Prostate gland (tissue), 2 donors: ENCODE measurements at regions not wholly inside any gene's neighbourhood (a gene's known extent, or its start where the extent isn't known, plus 50 kb on each side); places are given as distances from the start of the nearest gene placed in this dataset.

Experiments used
- DNase-seq: peaks from one replicate; pipeline ENCODE4 v3.0.0-alpha.2; 2019; ENCODE audit warnings: low spot score
- H3K27ac ChIP-seq, 2 donors: fragments of 200-600 bp; sonication (generic); 2 replicates each; pipeline ENCODE4 v1.5.1; 2017 to 2019
- H3K27me3 ChIP-seq: fragments of 200-600 bp; sonication (generic); replicated peaks from 2 replicates; pipeline ENCODE4 v1.5.1; 2019; ENCODE audit not compliant: insufficient read depth
- H3K36me3 ChIP-seq, 2 donors: fragments of 200-600 bp; sonication (generic); 1 replicate in 1 of 2; 2 replicates in 1 of 2; pipeline versions ENCODE4 v1.5.1 to v1.8.1; 2017 to 2019
- H3K4me1 ChIP-seq: fragments of 200-600 bp; sonication (generic); replicated peaks from 2 replicates; pipeline ENCODE4 v1.5.1; 2019
- H3K4me3 ChIP-seq, 2 donors: fragments of 200-600 bp; sonication (generic); 2 replicates each; pipeline ENCODE4 v1.5.1; 2017 to 2019
- H3K9me3 ChIP-seq: fragments of 200-600 bp; sonication (generic); 2 replicates; pipeline ENCODE4 v1.5.1; 2017
- CTCF ChIP-seq, 4 experiments: fragments of 200-600 bp in 2 of 4; fragments of 450-650 bp in 2 of 4; sonication (generic) in 2 of 4; IDR thresholded peaks; 1 replicate in 3 of 4; 2 replicates in 1 of 4; pipeline ENCODE4 v1.5.1; 2016 to 2019; ENCODE audit warnings: antibody characterized with exemption in 4 of 4, mild to moderate bottlenecking in 2 of 4, moderate library complexity in 2 of 4
- POLR2A ChIP-seq: fragments of 450-650 bp; IDR thresholded peaks from one replicate; pipeline ENCODE4 v1.6.1; 2016; ENCODE audit warnings: antibody characterized with exemption, mild to moderate bottlenecking
- POLR2AphosphoS5 ChIP-seq: sonication (generic); formaldehyde crosslinking; IDR thresholded peaks from one replicate; pipeline ENCODE4 v1.6.1; 2017; ENCODE audit warnings: antibody characterized with exemption
- WGBS: methylation state at CpG from one replicate; pipeline ENCODE4 v1.1.5; 2018; 5-methylcytosine and 5-hydroxymethylcytosine counted together
- intact Hi-C: fragments of 100-400 bp; cut with DNase I; formaldehyde crosslinking; loops from one replicate; pipeline ENCODE4 v1.14.2; 2022

- no peak overlapping the region for H3K27ac ChIP-seq
- 100% methylated on average over 1 of the region's 1 CpG for whole genome bisulfite sequencing
- no peaks in the 10 kb centered on the region for H3K27me3 ChIP-seq
- no peaks in the 10 kb centered on the region for H3K36me3 ChIP-seq
- no peaks in the 10 kb centered on the region for H3K9me3 ChIP-seq
- TF ChIP-seq POLR2AphosphoS5, result no peak
- no peak for TF ChIP-seq CTCF (IDR thresholded peaks at IDR 0.05)
- no peak for TF ChIP-seq POLR2A
- intact Hi-C loops, result no loop called here
- no peak for DNase-seq
- no peaks in the 10 kb centered on the region for H3K4me1 ChIP-seq
- H3K4me3 ChIP-seq, result no peak overlapping the region
Measured at GRCh38 chr14:76580967-76581366, 180.3 kb upstream of the VASH1 start.

DNA sequence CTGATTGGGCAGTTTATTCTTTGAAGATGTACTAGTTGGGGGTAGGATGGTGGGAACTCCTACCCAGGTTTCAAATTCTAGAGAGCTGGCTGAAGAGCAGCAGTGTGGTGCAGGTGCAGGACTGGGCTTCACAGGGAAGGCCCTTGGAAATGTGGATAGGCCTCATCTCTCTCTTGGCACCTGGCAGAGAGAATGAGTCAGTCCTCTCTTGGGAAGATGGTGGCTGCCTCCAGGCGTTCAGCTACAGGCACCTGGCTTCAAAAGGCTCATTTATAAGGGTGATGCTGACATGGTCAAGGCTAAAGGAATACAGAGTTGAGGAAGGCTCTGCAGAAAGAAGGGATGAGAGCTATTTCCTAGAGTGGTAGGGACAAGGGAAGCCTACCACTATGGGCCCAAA is 179.7 kb upstream of the VASH1 start:
- intact Hi-C loops, result no loop called here
- Histone ChIP-seq H3K27ac (no peak overlapping the region), H3K4me1 (no peaks in the 10 kb centered on the region), H3K4me3 (no peak overlapping the region), H3K36me3 (no peaks in the 10 kb centered on the region), H3K27me3 (no peaks in the 10 kb centered on the region), H3K9me3 (no peaks in the 10 kb centered on the region)
- no peak for DNase-seq
- 94% methylated on average over 1 of the region's 1 CpG for WGBS
- TF ChIP-seq POLR2A, result no peak
- no peak for TF ChIP-seq POLR2AphosphoS5
- TF ChIP-seq CTCF (IDR thresholded peaks at IDR 0.05), result no peak

GRCh38 chr14:76582447-76582846 is 178.8 kb upstream of the VASH1 start:
- H3K9me3 ChIP-seq, result no peaks in the 10 kb centered on the region
- H3K36me3 ChIP-seq, result no peaks in the 10 kb centered on the region
- H3K4me1 ChIP-seq, result no peaks in the 10 kb centered on the region
- no peak overlapping the region for H3K27ac ChIP-seq
- no peak for TF ChIP-seq POLR2AphosphoS5
- TF ChIP-seq CTCF (IDR thresholded peaks at IDR 0.05), result no peak
- TF ChIP-seq POLR2A, result no peak
- no peaks in the 10 kb centered on the region for H3K27me3 ChIP-seq
- 81% methylated on average over 1 of the region's 1 CpG for WGBS
- H3K4me3 ChIP-seq, result no peak overlapping the region
- intact Hi-C loops, result no loop called here
- no peak for DNase-seq

GRCh38 chr14:76583174-76583573 is 178.1 kb upstream of the VASH1 start:
- H3K4me1 ChIP-seq, result no peaks in the 10 kb centered on the region
- no peak for DNase-seq
- no peak overlapping the region for H3K4me3 ChIP-seq
- intact Hi-C loops, result no loop called here
- TF ChIP-seq POLR2AphosphoS5 (no peak), POLR2A (no peak), CTCF (IDR thresholded peaks at IDR 0.05) (no peak)
- no peak overlapping the region for H3K27ac ChIP-seq
- H3K27me3 ChIP-seq, result no peaks in the 10 kb centered on the region
- WGBS, result 45% methylated on average over 1 of the region's 1 CpG
- no peaks in the 10 kb centered on the region for H3K9me3 ChIP-seq
- H3K36me3 ChIP-seq, result no peaks in the 10 kb centered on the region

GRCh38 chr14:76583805-76584204 is 177.5 kb upstream of the VASH1 start:
- H3K27me3 ChIP-seq, result no peaks in the 10 kb centered on the region
- no peaks in the 10 kb centered on the region for H3K4me1 ChIP-seq
- no peaks in the 10 kb centered on the region for H3K36me3 ChIP-seq
- no peak for TF ChIP-seq POLR2A
- TF ChIP-seq CTCF (IDR thresholded peaks at IDR 0.05), result no peak
- H3K27ac ChIP-seq, result no peak overlapping the region
- no peak for DNase-seq
- intact Hi-C loops, result no loop called here
- H3K4me3 ChIP-seq, result no peak overlapping the region
- H3K9me3 ChIP-seq, result no peaks in the 10 kb centered on the region
- 66% methylated on average over 6 of the region's 6 CpGs for WGBS
